Kasumi-1 (cell line): ENCODE measurements at regions not wholly inside any gene's neighbourhood (a gene's known extent, or its start where the extent isn't known, plus 50 kb on each side); places are given as distances from the start of the nearest gene placed in this dataset.

Experiments
- DNase-seq, 2 experiments: peaks; one replicate each; lab custom pipeline; 2025; lab: John Stamatoyannopoulos, UW

GRCh38 chr10:131561897-131562296 is 250.4 kb upstream of the TCERG1L start:
- no peak for DNase-seq

GRCh38 chr10:131563411-131563810 is 251.9 kb upstream of the TCERG1L start:
- DNase-seq = no peak

- no peak for DNase-seq
Observed at GRCh38 chr10:131567279-131568162, 256.0 kb upstream of the TCERG1L start.

GRCh38 chr10:131568866-131569265 is 257.3 kb upstream of the TCERG1L start:
- no peak for DNase-seq

GRCh38 chr10:131569851-131570715 is 258.6 kb upstream of the TCERG1L start:
- DNase-seq = no peak

- DNase-seq = no peak
Observed at GRCh38 chr10:131570716-131571307, 259.3 kb upstream of the TCERG1L start.

- DNase-seq = no peak
Observed at GRCh38 chr10:131571346-131571745, 259.8 kb upstream of the TCERG1L start.

GRCh38 chr10:131571865-131572264 is 260.3 kb upstream of the TCERG1L start:
- DNase-seq = no peak

- DNase-seq = no peak
Observed at GRCh38 chr10:131573256-131573655, 261.7 kb upstream of the TCERG1L start.

GRCh38 chr10:131573707-131574106 is 262.2 kb upstream of the TCERG1L start:
- no peak for DNase-seq

- no peak for DNase-seq
Observed at GRCh38 chr10:131574363-131574706, 262.8 kb upstream of the TCERG1L start.

GRCh38 chr10:131574707-131575430 is 263.3 kb upstream of the TCERG1L start:
- DNase-seq = no peak

- no peak for DNase-seq
Observed at GRCh38 chr10:131575877-131576276, 264.4 kb upstream of the TCERG1L start.

GRCh38 chr10:131576341-131577177 is 265.0 kb upstream of the TCERG1L start:
- no peak for DNase-seq

GRCh38 chr10:131577178-131577555 is 265.6 kb upstream of the TCERG1L start:
- DNase-seq = no peak

GRCh38 chr10:131577786-131578471 is 266.4 kb upstream of the TCERG1L start:
- DNase-seq = no peak

- no peak for DNase-seq
Observed at GRCh38 chr10:131578472-131578970, 267.0 kb upstream of the TCERG1L start.

GRCh38 chr10:131579251-131580071 is 267.9 kb upstream of the TCERG1L start:
- no peak for DNase-seq

- DNase-seq = no peak
Observed at GRCh38 chr10:131580076-131580652, 268.6 kb upstream of the TCERG1L start.
